ENCODE measurements at regions not wholly inside any gene's neighbourhood (a gene's known extent, or its start where the extent isn't known, plus 50 kb on each side); places are given as distances from the start of the nearest gene placed in this dataset.

GRCh38 chr2:156727867-156728266 lies 291.7 kb downstream of the GPD2 start:
- H3K27me3 ChIP-seq (ENCODE audit: control insufficient read depth, insufficient read depth, low read length), result no peaks in the 10 kb centered on the region
- TF ChIP-seq, protein P1, sequence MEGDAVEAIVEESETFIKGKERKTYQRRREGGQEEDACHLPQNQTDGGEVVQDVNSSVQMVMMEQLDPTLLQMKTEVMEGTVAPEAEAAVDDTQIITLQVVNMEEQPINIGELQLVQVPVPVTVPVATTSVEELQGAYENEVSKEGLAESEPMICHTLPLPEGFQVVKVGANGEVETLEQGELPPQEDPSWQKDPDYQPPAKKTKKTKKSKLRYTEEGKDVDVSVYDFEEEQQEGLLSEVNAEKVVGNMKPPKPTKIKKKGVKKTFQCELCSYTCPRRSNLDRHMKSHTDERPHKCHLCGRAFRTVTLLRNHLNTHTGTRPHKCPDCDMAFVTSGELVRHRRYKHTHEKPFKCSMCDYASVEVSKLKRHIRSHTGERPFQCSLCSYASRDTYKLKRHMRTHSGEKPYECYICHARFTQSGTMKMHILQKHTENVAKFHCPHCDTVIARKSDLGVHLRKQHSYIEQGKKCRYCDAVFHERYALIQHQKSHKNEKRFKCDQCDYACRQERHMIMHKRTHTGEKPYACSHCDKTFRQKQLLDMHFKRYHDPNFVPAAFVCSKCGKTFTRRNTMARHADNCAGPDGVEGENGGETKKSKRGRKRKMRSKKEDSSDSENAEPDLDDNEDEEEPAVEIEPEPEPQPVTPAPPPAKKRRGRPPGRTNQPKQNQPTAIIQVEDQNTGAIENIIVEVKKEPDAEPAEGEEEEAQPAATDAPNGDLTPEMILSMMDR (conservative IDR thresholded peaks at IDR 0.05 in 1 of 2, IDR thresholded peaks at IDR 0.05 in 1 of 2; ENCODE audit: low read depth in 1 of 2, low read length in 2 of 2), result no peak
- TF ChIP-seq EZH2 (IDR thresholded peaks at IDR 0.05; ENCODE audit: low read length, missing control alignments), result no peak
- no peak overlapping the region for H3K27ac ChIP-seq (ENCODE audit: insufficient read depth, low read length)
- no peak overlapping the region for H3K4me3 ChIP-seq (replicated peaks in 1 of 4; ENCODE audit: control extremely low read depth in 1 of 4, insufficient read depth in 1 of 4, low read depth in 3 of 4, low read length in 4 of 4)
- H4K20me1 ChIP-seq (ENCODE audit: control insufficient read depth, extremely low read depth, insufficient read depth, low read length), result no peaks in the 10 kb centered on the region
- no peaks in the 10 kb centered on the region for H3K36me3 ChIP-seq (ENCODE audit: control insufficient read depth, insufficient read depth, low read length)
- H3K4me1 ChIP-seq (ENCODE audit: control insufficient read depth, extremely low read depth, insufficient read depth, low read length), result no peaks in the 10 kb centered on the region
- DNase-seq (ENCODE audit: low read depth in 2 of 2), result no peak
- no peaks in the 10 kb centered on the region for H3K79me2 ChIP-seq (ENCODE audit: control insufficient read depth, insufficient read depth, low read length)
- H2AFZ ChIP-seq (ENCODE audit: low read length), result no peak overlapping the region
- H3K9ac ChIP-seq (ENCODE audit: insufficient read depth, low read length), result no peak overlapping the region
- H3K4me2 ChIP-seq (ENCODE audit: extremely low read depth, insufficient read depth, low read length), result no peak overlapping the region
- no peaks in the 10 kb centered on the region for H3K9me3 ChIP-seq (ENCODE audit: control insufficient read depth, insufficient read depth, low read depth, low read length)

GRCh38 chr2:156728328-156728727 lies 292.1 kb downstream of the GPD2 start:
- Histone ChIP-seq H3K4me2 (ENCODE audit: extremely low read depth, insufficient read depth, low read length) (no peak overlapping the region), H3K9ac (ENCODE audit: insufficient read depth, low read length) (no peak overlapping the region), H3K9me3 (ENCODE audit: control insufficient read depth, insufficient read depth, low read depth, low read length) (no peaks in the 10 kb centered on the region), H3K79me2 (ENCODE audit: control insufficient read depth, insufficient read depth, low read length) (no peaks in the 10 kb centered on the region), H2AFZ (ENCODE audit: low read length) (no peak overlapping the region), H3K27me3 (ENCODE audit: control insufficient read depth, insufficient read depth, low read length) (no peaks in the 10 kb centered on the region), H3K4me1 (ENCODE audit: control insufficient read depth, extremely low read depth, insufficient read depth, low read length) (no peaks in the 10 kb centered on the region), H4K20me1 (ENCODE audit: control insufficient read depth, extremely low read depth, insufficient read depth, low read length) (no peaks in the 10 kb centered on the region), H3K36me3 (ENCODE audit: control insufficient read depth, insufficient read depth, low read length) (no peaks in the 10 kb centered on the region), H3K4me3 (replicated peaks in 1 of 4; ENCODE audit: control extremely low read depth in 1 of 4, insufficient read depth in 1 of 4, low read depth in 3 of 4, low read length in 4 of 4) (no peak overlapping the region), H3K27ac (ENCODE audit: insufficient read depth, low read length) (no peak overlapping the region)
- DNase-seq (ENCODE audit: low read depth in 2 of 2), result no peak
- TF ChIP-seq EZH2 (IDR thresholded peaks at IDR 0.05; ENCODE audit: low read length, missing control alignments), result no peak
- TF ChIP-seq, protein P1 (conservative IDR thresholded peaks at IDR 0.05 in 1 of 2, IDR thresholded peaks at IDR 0.05 in 1 of 2; ENCODE audit: low read depth in 1 of 2, low read length in 2 of 2), result no peak

DNA sequence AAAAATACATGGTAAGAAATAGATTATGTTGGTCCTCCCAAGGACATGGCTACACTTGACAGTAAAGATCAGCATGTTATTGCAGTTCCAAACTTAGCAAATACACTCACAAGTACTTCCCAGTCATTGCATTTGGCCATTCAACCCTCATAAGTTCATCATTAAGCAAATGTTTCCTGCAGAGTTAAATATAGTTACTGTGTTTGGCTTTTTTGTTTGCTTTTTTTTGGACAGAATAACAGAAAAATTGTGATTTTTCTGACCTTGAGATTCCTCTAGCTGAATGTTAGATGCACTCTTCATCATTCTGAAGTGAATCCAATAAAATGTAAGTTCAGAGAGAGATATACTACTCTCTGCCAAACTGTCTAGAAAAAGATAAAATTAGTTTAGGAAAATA lies 295.3 kb downstream of the GPD2 start:
- no peak for TF ChIP-seq EZH2 (IDR thresholded peaks at IDR 0.05; ENCODE audit: low read length, missing control alignments)
- TF ChIP-seq, protein P1 (conservative IDR thresholded peaks at IDR 0.05 in 1 of 2, IDR thresholded peaks at IDR 0.05 in 1 of 2; ENCODE audit: low read depth in 1 of 2, low read length in 2 of 2), result no peak
- no peak overlapping the region for H3K4me3 ChIP-seq (replicated peaks in 1 of 4; ENCODE audit: control extremely low read depth in 1 of 4, insufficient read depth in 1 of 4, low read depth in 3 of 4, low read length in 4 of 4)
- H3K4me2 ChIP-seq (ENCODE audit: extremely low read depth, insufficient read depth, low read length), result no peak overlapping the region
- no peak overlapping the region for H2AFZ ChIP-seq (ENCODE audit: low read length)
- H3K27ac ChIP-seq (ENCODE audit: insufficient read depth, low read length), result no peak overlapping the region
- no peaks in the 10 kb centered on the region for H3K27me3 ChIP-seq (ENCODE audit: control insufficient read depth, insufficient read depth, low read length)
- H4K20me1 ChIP-seq (ENCODE audit: control insufficient read depth, extremely low read depth, insufficient read depth, low read length), result no peaks in the 10 kb centered on the region
- no peaks in the 10 kb centered on the region for H3K4me1 ChIP-seq (ENCODE audit: control insufficient read depth, extremely low read depth, insufficient read depth, low read length)
- H3K9ac ChIP-seq (ENCODE audit: insufficient read depth, low read length), result no peak overlapping the region
- no peaks in the 10 kb centered on the region for H3K36me3 ChIP-seq (ENCODE audit: control insufficient read depth, insufficient read depth, low read length)
- no peak for DNase-seq (ENCODE audit: low read depth in 2 of 2)
- H3K79me2 ChIP-seq (ENCODE audit: control insufficient read depth, insufficient read depth, low read length), result no peaks in the 10 kb centered on the region
- H3K9me3 ChIP-seq (ENCODE audit: control insufficient read depth, insufficient read depth, low read depth, low read length), result no peaks in the 10 kb centered on the region

Data from fibroblast of lung (primary cell).